ENCODE measurements at regions not wholly inside any gene's neighbourhood (a gene's known extent, or its start where the extent isn't known, plus 50 kb on each side); places are given as distances from the start of the nearest gene placed in this dataset.

GRCh38 chr2:82233806-82234205, 1929.3 kb upstream of the LRRTM1 start:
- TF ChIP-seq EZH2phosphoT487 (IDR thresholded peaks at IDR 0.05; ENCODE audit: insufficient read depth, low read depth) (no peak), EZH2 (IDR thresholded peaks at IDR 0.05; ENCODE audit: insufficient read depth, poor library complexity, severe bottlenecking) (no peak)

Data from GM23248 (cell line).